ENCODE measurements at regions not wholly inside any gene's neighbourhood (a gene's known extent, or its start where the extent isn't known, plus 50 kb on each side); places are given as distances from the start of the nearest gene placed in this dataset.

GRCh38 chr4:11484531-11484930 is 55.8 kb upstream of the HS3ST1 start:
- no peak for TF ChIP-seq EZH2phosphoT487 (IDR thresholded peaks at IDR 0.05; ENCODE audit: borderline replicate concordance, low read length)
- no peak for TF ChIP-seq EZH2 (IDR thresholded peaks at IDR 0.05; ENCODE audit: low read length, unreplicated experiment)

All from PC-3 (cell line).